ENCODE measurements at regions not wholly inside any gene's neighbourhood (a gene's known extent, or its start where the extent isn't known, plus 50 kb on each side); places are given as distances from the start of the nearest gene placed in this dataset.
"Not testable (repeated sequence)": the region's sequence is repeated elsewhere in the genome, so short reads cannot be mapped to it uniquely, and the experiment has no call there.

DNA sequence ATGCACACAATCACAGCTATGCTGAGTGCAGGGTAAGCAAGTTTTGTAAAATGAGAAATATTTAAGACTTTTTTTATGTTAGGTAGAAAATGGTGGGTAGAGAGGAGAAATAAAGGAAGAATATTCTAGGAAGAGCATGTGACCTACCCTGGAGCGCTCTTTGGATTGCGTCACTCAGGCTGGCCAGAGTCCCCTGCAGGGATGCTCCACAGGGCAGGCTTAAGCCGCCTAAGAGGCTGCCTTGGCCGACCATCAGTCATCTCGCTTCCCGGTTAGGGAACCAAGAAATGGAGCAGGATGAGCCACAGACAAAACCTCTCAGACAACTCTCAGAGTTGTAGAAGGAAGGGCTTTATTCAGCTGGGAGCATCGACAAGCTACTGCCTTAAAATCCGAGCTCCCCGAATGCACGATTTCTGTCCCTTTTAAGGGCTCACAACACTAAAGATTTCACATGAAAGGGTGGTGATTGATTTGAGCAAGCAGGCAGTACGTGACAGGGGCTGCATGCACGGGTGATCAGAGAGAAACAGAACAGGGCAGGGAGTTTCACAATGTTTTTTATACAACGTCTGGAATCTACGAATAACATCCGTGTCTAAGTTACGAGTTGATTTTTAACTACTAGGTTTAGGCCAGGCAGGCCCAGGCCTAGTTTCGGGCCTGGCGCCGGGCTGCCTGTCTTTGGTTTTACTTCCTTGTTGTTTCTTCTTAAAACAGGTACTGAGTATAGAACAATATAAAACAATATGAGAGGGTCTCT, 1072.0 kb downstream of the CBLN2 start:
- DNase-seq, result no peak

DNA sequence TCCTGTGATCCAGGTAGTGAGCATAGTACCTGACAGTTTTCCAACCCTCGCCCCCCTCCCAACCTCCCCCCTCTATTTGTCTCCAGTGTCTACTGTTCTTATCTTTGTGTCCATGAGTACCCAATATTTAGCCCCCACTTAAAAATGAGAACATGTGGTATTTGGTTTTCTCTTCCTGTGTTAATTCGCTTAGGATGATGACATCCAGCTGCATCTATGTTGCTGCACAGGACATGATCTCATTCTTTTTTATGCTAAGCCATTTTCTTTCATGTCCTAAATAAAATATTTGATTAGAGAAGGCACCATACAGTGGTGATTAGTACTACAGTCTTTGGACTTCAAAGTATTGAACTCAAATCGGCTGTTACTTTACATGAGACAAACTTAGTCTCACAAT, 1087.9 kb downstream of the CBLN2 start:
- DNase-seq, result no peak

DNA sequence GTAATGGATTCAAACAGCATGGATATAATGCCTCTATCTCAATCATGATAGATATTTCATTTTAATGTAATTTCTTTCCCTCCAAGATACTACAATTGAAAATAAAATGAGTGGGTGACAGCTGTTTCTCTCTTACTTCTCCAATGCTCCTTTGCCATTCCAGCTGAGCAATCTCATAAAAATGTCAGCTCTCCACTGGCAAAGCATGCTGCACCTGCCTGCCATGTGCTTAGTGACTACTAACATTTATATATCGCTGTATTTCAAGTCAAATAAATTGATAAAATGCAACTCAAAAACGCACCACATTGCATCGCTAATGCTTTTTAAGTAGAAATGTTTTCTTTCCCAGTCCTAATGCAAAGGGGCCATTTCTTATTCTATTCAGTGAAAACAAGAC, 1093.9 kb downstream of the CBLN2 start:
- no peak for DNase-seq

DNA sequence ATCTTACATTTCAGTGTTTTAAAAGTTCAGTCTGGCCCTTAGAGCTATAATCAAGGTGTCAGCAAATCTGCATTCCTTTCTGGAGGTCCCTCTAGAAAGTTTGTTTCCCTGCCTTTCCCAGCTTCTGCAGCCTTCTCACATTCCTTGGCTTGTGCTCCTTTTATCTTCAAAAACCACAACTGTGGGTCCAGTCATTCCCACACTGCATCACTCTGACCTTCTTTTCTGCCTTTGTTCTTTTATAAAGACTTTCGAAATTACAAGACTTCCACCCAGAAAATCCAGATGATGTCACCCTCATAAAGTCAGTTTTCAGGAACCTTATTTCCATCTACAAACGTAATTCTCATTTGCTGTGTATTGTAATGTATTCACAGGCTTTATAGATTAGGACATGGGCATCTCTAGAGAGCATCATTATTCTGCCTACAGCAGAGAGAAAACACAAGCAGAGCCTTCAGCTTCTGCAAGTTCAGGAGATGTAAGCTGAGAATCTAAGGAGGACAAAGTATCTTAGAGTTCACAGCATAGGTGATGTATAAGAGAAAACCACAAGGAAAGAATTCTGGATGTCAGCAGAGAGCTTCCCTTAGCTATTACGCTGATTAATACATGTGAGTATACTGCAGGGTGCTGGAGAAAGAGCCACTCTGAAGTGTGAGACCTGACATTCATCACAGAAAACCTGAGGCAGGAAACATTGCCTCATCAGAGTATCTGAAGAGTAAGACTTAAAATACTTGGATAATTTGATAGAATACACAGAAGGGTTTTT, 1100.2 kb downstream of the CBLN2 start:
- DNase-seq, result no peak

DNA sequence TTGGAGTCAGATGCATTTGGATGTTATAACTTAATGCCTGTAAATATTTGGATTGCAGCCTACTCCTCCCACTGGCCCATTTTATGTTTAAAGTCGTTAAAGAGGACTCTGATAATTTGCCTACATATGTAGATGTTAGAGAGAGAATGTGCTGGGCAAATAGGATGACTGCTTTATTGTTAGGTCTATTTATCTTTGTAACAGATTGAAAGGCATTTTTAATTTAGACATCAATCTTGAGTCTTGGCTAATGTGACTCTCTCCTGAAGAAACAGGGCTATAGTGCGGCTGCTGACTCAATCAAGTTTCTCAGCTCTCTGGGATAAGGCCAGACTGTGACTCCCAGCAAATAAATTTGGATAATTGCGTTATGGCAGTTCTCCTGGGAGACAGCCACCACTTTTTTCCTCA, 1101.4 kb downstream of the CBLN2 start:
- no peak for DNase-seq

DNA sequence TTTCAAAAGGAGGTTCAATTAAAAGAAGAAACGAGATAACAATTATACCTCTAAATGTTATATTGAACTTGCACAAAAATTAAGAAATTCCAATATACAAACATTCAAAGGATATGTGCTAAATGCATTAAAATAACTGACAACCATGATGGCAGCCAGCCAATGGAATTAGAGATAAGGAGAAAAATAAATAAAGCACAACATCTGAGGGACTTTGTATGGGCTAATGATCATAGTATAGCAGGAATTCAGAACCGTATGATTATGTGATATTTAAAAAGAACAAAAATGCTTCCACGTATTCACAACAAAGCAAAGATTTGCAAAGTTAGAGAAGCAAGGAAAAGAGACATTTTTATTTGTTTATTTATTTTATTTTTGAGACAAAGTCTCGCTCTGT, 1103.0 kb downstream of the CBLN2 start:
- DNase-seq, result no peak

DNA sequence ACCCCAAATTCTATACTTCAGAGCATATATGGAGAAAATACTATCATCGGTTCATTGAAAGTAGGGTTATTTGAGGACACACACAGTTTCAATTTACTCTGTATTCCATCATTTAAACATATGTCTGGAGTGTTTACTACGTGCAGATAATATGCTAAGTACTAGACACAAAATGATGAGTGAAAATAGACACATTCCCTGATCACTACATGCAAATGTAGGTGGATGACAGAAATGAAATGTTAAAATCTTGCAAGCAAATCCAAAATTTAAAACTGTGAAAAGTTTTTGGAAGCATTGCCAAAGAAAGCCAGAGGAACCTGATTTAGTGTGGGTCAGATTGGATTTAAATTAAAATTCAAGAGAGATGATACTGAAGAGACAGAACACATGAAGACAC, 1106.6 kb downstream of the CBLN2 start:
- no peak for DNase-seq

DNA sequence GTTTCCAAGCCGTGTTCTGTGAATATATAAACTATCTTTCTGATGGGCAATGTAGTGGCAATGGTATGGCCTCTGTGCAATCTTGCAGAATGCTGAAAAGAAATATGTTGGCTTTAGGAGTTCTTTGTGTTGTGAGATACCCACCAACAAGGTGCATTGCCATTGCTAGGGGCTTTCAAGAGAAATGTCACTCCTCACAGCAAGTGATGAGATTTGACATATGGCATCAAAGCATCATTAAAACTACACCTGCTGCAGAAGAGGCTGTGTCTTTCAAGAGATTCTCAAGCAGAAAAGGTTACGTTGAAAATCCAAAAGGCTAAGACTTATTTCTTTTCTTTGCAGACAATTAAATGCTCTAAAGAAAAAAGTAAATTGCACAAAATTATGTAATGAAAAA, 1110.8 kb downstream of the CBLN2 start:
- DNase-seq, result no peak

DNA sequence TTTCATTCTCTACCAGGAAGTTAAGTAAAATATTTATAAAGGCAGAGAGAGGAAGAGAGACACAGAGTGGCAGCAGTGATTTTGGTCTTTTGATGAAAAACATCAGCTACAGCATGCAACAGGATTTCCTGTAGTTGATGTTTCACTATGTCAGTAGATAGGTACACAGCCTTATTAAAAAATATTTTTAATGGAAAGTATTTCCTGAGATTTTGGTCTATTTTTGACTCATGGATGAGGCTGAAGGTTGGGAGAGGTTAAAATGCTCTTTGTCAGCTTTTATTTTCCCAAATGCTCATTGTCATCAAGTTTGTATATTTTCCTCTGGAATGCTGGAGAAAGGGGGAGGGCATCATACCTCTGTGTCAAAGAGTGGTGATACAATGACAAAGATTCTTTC, 1112.5 kb downstream of the CBLN2 start:
- no peak for DNase-seq

DNA sequence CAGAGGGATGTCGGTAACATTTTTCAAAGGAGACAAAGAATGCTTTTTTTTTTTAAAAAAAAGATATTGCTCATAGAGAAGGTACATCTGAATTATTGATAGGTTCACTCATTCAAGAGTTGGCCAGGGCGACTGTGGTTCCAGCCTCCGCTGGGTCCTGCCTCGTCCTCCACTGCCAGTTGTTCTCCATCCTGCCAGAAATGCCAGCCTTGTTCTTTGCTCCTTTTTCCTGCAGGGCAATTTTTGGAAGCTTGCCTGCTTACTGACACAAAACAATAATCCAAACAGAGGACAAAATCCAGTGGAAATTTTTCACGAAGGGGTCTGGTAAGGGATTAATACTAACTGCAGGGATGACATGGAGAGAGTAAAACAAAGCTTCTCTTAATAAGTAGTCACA, 1113.0 kb downstream of the CBLN2 start:
- no peak for DNase-seq

DNA sequence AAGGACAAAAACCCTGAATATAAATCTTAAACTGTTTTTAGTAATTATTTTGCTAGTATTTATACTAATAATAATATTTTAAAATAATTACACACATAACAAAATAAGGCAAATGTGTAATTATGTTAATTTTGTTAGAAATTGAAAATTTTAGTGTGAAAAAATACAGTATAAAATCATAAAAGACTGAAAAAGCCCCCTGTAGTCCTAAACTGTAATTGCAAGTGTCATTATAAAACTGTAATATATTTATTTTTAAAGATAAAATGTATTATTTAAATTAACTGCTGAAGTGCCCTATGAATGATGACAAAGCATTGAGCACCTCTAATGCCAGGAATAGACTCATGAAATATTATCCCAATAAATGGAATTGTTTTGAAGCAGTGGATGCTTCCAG, 1117.7 kb downstream of the CBLN2 start:
- no peak for DNase-seq

DNA sequence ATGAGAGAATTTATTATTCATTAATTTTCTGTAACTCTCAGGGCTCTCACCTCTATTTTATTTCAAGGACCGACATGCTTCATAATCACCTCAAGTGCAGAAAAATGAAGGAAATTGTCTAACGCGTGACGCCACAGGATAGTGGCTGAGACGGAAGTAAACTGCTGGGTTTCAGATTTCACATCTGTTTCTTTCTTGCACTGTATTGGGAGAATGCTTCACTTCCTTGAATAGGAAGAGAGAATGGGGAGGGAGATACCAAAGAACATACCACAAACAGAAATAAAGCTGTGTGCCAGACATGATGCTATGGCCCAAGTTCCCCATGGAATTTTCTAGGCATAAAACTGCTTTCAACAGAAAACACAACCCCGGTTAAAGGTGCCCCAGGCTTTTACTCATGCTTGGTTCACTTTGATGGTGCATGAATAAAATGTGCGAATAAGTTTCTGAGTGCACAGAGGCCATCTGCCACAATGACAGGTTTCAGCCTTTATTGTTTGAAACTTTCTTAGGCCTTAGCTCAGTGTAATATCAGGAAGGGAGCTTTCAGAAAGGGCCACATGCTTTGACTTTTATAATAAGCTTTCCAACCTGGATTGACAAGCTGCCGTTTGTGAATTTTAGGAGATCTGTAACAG, 1116.4 kb downstream of the SOCS6 start:
- DNase-seq, result no peak

DNA sequence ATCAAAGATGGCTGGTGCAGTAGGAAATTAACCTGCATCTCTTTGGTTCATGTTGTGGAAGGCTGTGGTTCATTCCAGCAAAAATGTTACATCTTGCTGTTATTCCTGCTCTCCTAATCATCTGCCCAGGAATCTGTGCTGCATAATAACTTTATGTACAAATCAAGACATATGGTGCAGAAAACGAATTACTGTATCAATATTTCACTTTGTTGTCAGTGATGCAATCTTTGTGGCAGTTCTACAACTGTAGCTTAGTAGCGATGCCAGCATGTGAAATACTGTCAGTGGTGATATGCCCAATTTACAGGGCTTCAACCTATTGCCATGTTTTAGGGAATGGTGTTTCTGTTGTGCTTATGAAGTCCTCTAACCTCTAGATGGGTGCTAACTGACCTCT, 1114.7 kb downstream of the SOCS6 start:
- DNase-seq, result no peak

DNA sequence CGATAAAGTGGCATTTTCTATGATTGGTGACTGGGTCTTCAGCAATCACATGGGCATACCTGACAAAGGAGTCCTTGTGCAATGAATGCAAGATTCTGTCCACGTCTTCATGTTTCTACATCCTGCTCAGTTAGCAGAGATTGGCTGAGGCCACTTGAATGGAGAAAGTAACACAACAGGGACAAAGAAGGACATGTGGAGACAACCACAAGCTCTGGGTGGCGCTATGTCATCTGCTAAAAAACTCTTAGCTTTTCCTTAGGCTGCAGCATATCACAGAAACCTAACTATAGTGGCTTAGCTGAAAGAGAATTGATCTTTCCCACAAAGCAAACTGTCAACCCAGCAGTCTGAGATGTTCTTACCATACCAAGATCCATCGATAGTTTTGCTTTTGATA, 1109.7 kb downstream of the SOCS6 start:
- DNase-seq, result no peak

DNA sequence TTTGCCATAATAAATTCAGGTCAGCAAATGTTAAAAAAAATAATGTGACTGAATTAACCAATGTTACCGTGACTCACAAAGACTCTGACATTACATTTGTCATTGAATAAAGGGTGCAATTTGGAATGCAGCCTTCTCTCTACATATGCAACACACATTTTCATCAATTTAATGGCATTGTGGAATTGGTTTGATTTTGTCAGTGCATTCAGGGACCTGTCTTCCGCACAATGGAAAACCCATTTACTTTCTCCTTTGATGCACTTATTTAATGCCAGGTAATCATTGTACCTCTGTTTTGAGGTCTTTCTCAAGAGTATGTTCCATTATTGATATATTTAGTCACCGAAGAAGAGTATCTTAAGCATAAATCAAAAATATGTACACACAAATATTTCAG, 1099.3 kb downstream of the SOCS6 start:
- DNase-seq, result no peak

DNA sequence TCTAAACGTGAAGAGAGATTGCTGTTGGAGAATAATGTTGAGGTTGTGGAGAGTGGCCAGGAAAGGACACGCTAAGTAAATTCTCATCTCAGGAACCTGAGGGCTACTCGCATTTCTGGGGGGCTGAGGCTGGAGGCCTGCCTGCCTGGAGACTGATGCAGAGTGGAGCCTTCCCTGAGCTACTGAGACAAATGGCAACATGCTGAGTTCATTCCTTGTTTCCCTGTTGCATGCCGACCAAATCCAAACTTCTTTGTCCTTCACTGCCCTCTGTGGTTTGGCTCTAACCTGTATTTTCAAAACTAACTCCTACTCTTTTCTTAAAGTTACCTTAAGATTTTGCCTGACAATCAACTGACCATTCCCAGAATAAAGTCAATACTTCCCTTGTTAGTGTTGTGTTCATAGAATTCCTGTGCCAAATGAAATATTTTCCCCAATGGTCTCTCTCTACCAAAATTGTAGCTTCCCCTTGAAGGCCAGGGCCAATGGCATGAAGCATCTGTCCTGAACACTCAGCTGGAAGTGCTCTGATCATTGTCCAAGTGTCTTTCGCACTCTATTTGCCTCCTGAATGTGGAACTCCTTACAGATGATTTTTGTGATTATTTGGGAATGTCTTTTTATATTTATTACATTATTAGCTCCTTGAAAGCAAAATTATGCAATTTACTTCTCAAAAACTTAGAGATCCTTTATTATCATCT, 1085.6 kb downstream of the SOCS6 start:
- no peak for DNase-seq

DNA sequence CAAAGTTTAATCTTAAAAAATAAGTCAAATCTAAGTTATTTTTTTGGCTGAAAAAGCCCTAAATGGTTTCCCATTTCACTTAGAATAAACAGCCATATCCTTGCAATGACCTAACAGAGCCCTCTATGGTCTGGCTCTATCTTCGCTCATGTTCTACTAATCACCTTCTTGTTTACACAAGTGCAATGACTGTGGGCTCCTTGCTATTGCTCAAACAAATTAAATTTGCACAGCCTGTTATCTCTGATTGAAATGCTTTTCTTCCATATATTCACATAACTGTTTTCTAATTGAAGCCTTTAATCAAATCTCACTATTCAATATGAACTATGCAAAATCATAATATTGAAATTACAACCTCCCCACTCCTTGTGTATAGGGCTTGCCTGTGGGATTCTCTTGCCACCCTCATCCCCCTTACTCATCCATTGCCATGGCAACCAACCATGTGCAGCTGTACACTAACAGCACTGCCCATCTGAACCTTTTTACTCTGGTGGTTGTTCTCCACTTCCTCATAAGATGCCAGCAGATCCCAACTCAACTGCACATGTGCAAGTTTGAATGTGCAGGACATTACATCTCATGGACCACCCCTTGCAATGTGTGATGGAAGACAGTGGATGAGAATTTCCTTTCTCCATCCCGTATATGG, 1083.2 kb downstream of the SOCS6 start:
- no peak for DNase-seq

DNA sequence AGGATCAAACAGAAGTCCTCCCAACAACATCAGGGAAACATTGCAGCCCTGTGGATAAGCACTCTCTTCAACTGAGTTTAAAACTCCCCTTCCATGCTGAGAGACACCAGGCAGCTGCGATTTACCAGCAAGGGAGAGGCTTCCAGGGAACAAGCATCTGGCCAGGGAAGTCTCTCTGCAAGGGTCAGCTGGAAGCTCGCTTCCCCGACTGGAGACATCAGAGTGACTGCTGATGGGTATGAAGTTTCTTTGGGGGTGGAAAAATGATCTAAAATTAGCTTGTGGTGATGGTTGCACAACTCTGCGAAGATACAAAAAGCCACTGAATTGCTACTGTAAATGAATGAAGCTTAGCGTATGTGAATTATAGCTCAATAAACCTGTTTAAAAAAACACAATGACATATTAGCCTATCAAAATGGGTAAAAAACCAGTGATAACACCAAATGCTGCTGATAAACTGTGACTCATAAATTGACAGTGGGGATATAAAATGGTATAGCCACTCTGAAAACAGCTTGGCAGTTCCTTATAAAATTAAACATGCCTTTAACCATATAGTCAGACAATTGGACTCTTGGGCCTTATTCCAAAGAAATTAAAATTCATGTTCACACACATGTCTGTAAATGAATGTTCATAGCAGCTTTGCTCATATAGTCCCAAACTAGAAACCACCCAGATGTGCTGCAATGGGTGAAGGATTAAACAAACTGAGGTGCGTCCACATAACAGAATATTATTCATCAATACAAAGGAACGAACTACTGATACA, 1082.0 kb downstream of the SOCS6 start:
- DNase-seq, result no peak

DNA sequence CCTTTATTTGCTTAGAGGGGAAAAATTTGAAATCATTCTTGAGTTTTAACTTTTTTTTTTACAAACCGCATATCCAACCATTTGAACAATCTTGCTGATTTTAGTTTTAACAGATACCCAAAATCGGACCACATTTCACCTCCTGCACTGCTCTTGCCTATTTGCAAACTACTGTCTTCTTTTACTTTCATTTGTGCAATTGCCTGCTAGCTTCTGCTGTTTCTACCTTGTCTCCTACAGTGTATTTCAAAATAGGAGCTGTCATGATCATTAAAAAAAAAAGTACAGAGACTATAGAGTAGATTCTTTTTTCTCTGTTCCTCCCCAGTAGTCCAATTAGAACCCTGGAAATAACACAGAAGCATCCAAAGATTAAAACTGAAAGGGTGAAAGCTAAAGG, 1081.2 kb downstream of the SOCS6 start:
- DNase-seq, result no peak

DNA sequence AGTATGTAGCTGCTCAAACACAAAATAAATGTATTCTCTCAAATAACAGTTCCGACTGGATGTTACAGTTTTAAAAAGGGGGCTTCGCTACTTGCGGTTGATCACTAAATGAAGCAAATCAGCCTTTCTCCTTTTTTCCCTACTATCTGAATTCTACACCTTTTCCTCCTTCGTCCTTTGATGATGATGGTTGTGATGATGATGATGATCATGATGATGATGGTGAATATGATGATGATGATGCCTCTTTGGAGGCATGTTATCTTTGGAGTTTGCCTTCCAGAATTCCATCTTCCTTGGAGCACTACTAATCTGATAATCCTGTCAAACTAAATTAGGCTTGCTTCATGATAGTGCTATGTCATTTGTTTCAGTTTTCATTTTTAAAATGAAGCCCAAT, 1073.3 kb downstream of the SOCS6 start:
- DNase-seq, result no peak

DNA sequence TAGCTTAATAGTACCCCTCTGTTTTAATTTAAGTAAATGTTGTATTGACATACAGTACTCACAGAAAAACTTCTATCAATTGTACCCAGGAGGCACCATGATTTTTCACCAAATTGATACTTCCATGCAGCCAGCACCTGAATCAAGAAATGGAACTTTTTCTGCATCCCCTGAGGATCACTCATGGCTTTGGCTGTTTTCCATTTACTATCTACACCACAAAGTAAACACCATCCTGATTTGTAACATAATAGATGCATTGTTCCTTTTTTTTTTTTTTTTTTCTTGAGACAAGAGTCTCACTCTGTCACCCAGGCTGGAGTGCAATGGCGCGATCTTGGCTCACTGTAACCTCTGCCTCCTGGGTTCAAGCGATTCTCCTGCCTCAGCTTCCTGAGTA, 1066.8 kb downstream of the SOCS6 start:
- not testable (repeated sequence) for DNase-seq

DNA sequence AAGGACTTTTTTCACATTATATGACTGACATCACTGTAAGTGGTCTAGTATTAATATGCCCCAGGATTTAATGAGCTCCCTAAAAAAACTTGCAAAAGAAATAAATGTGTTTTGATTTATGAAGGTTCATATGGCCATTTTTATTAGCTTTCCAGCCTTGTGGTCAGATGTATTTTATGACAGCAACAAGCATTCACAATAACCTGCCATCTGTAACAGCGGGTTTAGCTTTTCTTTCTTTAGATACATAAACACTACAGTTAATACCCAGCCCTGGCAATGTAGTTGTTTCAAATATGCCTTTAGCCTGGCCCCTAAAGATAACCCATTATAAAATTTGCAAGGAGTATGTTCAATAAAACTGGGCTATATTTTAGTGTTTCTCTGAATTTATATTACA, 1063.8 kb downstream of the SOCS6 start:
- no peak for DNase-seq
